ENCODE measurements at regions not wholly inside any gene's neighbourhood (a gene's known extent, or its start where the extent isn't known, plus 50 kb on each side); places are given as distances from the start of the nearest gene placed in this dataset.

DNA sequence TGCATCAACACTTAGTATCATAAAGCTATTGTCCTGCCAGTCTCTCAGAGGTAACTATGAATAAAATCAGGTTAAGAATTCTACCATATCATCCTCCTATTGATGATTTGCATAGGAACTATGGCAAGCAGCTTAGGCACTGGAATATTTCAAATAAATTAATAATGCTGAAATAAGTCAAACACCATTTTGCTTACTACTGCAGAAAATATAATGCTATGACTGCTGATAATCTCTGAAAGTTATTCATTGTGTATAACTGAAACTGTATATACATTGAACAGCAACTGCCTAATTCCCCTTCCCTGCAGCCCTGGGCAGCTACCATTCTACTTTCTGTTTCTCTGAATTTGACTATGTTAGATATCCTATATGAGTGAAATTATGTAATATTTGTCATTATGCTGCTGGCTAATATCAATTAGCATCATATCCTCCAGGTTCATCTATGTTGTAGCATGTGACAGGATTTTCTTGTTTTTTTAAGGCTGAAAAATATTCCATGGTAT is 318.8 kb upstream of the SGCG start:
- Mint-ChIP-seq H3K27me3 (ENCODE audit: low read depth) (no peaks in the 10 kb centered on the region), H3K4me3 (no peak overlapping the region), H3K27ac (ENCODE audit: unreplicated experiment) (no peak overlapping the region), H3K9me3 (no peaks in the 10 kb centered on the region), H3K36me3 (ENCODE audit: low read depth) (no peaks in the 10 kb centered on the region), H3K4me1 (no peaks in the 10 kb centered on the region)
- TF ChIP-seq, protein P1, sequence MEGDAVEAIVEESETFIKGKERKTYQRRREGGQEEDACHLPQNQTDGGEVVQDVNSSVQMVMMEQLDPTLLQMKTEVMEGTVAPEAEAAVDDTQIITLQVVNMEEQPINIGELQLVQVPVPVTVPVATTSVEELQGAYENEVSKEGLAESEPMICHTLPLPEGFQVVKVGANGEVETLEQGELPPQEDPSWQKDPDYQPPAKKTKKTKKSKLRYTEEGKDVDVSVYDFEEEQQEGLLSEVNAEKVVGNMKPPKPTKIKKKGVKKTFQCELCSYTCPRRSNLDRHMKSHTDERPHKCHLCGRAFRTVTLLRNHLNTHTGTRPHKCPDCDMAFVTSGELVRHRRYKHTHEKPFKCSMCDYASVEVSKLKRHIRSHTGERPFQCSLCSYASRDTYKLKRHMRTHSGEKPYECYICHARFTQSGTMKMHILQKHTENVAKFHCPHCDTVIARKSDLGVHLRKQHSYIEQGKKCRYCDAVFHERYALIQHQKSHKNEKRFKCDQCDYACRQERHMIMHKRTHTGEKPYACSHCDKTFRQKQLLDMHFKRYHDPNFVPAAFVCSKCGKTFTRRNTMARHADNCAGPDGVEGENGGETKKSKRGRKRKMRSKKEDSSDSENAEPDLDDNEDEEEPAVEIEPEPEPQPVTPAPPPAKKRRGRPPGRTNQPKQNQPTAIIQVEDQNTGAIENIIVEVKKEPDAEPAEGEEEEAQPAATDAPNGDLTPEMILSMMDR (conservative IDR thresholded peaks at IDR 0.05) = no peak
- no peak for DNase-seq (ENCODE audit: low read depth, low spot score)

DNA sequence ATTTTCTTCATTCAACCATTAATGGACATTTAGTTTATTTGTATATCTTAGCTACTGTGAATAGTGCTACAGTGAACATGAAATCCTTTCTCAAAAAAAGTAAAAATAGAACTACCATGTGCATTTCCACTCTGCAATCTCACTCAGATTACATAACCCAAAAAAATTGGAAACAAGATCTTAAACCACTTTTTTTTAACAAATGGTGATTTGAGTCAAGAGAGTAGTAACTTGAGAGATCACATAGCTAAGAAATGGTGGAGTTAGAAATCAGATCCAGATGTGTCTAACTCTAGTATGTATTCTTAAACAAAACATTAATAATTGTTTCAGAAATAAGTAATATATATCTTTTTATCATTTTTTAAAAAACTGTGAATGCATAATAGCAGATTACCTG is 318.3 kb upstream of the SGCG start:
- DNase-seq (ENCODE audit: low read depth, low spot score) = no peak
- H3K27ac Mint-ChIP-seq (ENCODE audit: unreplicated experiment) = no peak overlapping the region
- H3K4me3 Mint-ChIP-seq = no peak overlapping the region
- H3K36me3 Mint-ChIP-seq (ENCODE audit: low read depth) = no peaks in the 10 kb centered on the region
- TF ChIP-seq, protein P1 (conservative IDR thresholded peaks at IDR 0.05) = no peak
- H3K9me3 Mint-ChIP-seq = no peaks in the 10 kb centered on the region
- H3K4me1 Mint-ChIP-seq = no peaks in the 10 kb centered on the region
- H3K27me3 Mint-ChIP-seq (ENCODE audit: low read depth) = no peaks in the 10 kb centered on the region

DNA sequence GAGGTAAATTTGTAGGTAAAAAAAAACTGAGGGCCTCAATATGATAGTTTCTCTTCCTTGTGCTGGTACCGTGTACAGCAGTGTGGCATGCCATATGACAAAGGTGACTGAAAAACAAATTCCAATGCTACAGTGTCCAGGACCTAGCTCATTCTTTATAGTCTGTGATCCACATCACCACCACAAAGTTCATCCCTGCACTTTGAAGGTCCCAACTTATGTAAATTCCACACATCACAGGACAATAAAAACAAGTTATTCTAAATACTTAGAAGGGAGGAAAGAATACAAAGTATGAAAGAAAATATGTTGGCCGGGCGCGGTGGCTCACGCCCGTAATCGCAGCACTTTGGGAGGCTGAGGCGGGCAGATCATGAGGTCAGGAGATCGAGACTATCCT is 314.6 kb upstream of the SGCG start:
- Mint-ChIP-seq H3K27me3 (ENCODE audit: low read depth) (no peaks in the 10 kb centered on the region), H3K4me1 (peaks cover 5% of the 10 kb centered on the region), H3K9me3 (no peaks in the 10 kb centered on the region), H3K36me3 (ENCODE audit: low read depth) (no peaks in the 10 kb centered on the region), H3K27ac (ENCODE audit: unreplicated experiment) (no peak overlapping the region), H3K4me3 (no peak overlapping the region)
- TF ChIP-seq, protein P1 (conservative IDR thresholded peaks at IDR 0.05) = no peak
- no peak for DNase-seq (ENCODE audit: low read depth, low spot score)

DNA sequence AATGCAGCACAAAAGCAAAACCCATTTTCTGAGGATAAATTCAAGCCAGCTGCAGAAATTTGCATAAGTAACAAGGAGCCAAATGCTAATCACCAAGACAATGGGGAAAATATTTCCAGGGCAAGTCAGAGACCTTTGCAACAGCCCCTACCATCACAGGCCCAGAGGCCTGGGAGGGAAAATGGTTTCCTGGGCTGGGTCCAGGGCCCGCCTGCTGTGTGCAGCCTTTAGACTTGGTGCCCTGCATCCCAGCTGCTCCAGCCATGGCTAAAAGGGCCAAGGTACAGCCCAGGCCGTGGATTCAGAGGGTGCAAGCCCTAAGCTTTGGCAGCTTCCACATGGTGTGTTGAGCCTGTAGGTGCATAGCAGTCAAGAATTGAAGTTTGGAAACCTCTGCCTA is 309.5 kb upstream of the SGCG start:
- Mint-ChIP-seq H3K4me3 (no peak overlapping the region), H3K4me1 (peaks cover 5% of the 10 kb centered on the region), H3K9me3 (peaks cover 9% of the 10 kb centered on the region), H3K27me3 (ENCODE audit: low read depth) (no peaks in the 10 kb centered on the region), H3K27ac (ENCODE audit: unreplicated experiment) (no peak overlapping the region), H3K36me3 (ENCODE audit: low read depth) (peaks cover 11% of the 10 kb centered on the region)
- TF ChIP-seq, protein P1 (conservative IDR thresholded peaks at IDR 0.05) = no peak
- no peak for DNase-seq (ENCODE audit: low read depth, low spot score)

DNA sequence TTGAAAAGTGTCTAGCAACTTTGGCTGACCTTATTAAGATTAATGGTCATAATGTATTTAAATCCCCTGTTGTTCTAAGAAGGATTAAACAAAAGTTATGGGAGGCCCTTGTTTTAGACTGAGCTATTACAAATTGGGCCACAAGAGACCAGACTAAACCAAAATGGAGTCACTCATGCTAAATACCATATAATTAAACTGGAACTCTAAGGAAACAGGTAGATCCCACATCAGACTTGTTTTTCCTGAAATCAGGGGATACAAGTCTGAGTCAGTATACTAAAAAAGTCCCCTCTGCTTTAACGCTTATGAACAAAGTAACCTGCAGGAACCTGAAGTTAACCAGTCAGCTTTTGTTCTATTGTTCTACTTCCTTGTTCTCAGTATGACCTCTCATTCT is 305.9 kb upstream of the SGCG start:
- Mint-ChIP-seq H3K36me3 (ENCODE audit: low read depth) (peaks cover 11% of the 10 kb centered on the region), H3K27me3 (ENCODE audit: low read depth) (no peaks in the 10 kb centered on the region), H3K27ac (ENCODE audit: unreplicated experiment) (no peak overlapping the region), H3K9me3 (peaks cover 9% of the 10 kb centered on the region), H3K4me1 (peaks cover 10% of the 10 kb centered on the region), H3K4me3 (no peak overlapping the region)
- TF ChIP-seq, protein P1 (conservative IDR thresholded peaks at IDR 0.05) = no peak
- DNase-seq (ENCODE audit: low read depth, low spot score) = no peak

DNA sequence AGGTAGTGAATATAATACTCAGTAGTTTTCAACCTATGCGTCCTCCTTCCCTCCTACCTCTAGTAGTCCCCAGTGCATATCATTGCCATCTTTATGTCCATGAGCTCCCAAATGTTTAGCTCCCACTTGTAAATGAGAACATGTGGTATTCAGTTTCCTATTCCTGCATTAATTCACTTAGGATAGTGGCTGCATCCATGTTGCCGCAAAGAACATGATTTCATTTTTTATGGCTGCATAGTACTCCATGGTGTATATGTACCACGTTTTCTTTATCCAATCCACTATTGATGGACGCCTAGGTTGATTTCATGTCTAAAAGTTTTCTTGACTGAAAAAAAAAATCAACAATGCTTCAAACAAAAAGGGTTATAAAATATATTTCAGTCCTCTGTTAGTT is 303.4 kb upstream of the SGCG start:
- no peak for DNase-seq (ENCODE audit: low read depth, low spot score)
- peaks cover 4% of the 10 kb centered on the region for H3K9me3 Mint-ChIP-seq
- H3K4me1 Mint-ChIP-seq = peaks cover 25% of the 10 kb centered on the region
- H3K4me3 Mint-ChIP-seq = no peak overlapping the region
- TF ChIP-seq, protein P1 (conservative IDR thresholded peaks at IDR 0.05) = no peak
- peaks cover 8% of the 10 kb centered on the region for H3K36me3 Mint-ChIP-seq (ENCODE audit: low read depth)
- no peak overlapping the region for H3K27ac Mint-ChIP-seq (ENCODE audit: unreplicated experiment)
- H3K27me3 Mint-ChIP-seq (ENCODE audit: low read depth) = no peaks in the 10 kb centered on the region
